HG03378 (cell line): ENCODE measurements at regions not wholly inside any gene's neighbourhood (a gene's known extent, or its start where the extent isn't known, plus 50 kb on each side); places are given as distances from the start of the nearest gene placed in this dataset.
"Not testable (repeated sequence)": the region's sequence is repeated elsewhere in the genome, so short reads cannot be mapped to it uniquely, and the experiment has no call there.

ENCODE experiments used
- ATAC-seq: cut with Tn5 transposase; IDR thresholded peaks from one replicate; pipeline ENCODE4 v1.9.1; 2021; ENCODE audit warnings: mild to moderate bottlenecking, moderate library complexity; ENCODE audit not compliant: unreplicated experiment

- no peak for ATAC-seq
Measured at GRCh38 chr3:144499001-144499930, 527.6 kb downstream of the DIPK2A start.

- ATAC-seq: no peak
Measured at GRCh38 chr3:144501467-144501866, 529.8 kb downstream of the DIPK2A start.

GRCh38 chr3:144502402-144502801 lies 530.8 kb downstream of the DIPK2A start:
- ATAC-seq: no peak

- not testable (repeated sequence) for ATAC-seq
Measured at GRCh38 chr3:144506375-144506774, 534.8 kb downstream of the DIPK2A start.

GRCh38 chr3:144511346-144511745 lies 539.7 kb downstream of the DIPK2A start:
- no peak for ATAC-seq

- no peak for ATAC-seq
Measured at GRCh38 chr3:144516026-144516425, 544.4 kb downstream of the DIPK2A start.

GRCh38 chr3:144516589-144516988 lies 545.0 kb downstream of the DIPK2A start:
- ATAC-seq: no peak

GRCh38 chr3:144521131-144521530 lies 549.5 kb downstream of the DIPK2A start:
- no peak for ATAC-seq

- ATAC-seq: no peak
Measured at GRCh38 chr3:144522456-144522855, 550.8 kb downstream of the DIPK2A start.

- ATAC-seq: no peak
Measured at GRCh38 chr3:144523396-144523795, 551.8 kb downstream of the DIPK2A start.

GRCh38 chr3:144524531-144524930 lies 552.9 kb downstream of the DIPK2A start:
- no peak for ATAC-seq

- ATAC-seq: no peak
Measured at GRCh38 chr3:144529566-144529965, 557.9 kb downstream of the DIPK2A start.

GRCh38 chr3:144544871-144545270 lies 573.2 kb downstream of the DIPK2A start:
- ATAC-seq: no peak

- ATAC-seq: no peak
Measured at GRCh38 chr3:144546539-144546938, 574.9 kb downstream of the DIPK2A start.

GRCh38 chr3:144548346-144548745 lies 576.7 kb downstream of the DIPK2A start:
- ATAC-seq: no peak

- ATAC-seq: no peak
Measured at GRCh38 chr3:144549166-144549565, 577.5 kb downstream of the DIPK2A start.

GRCh38 chr3:144552346-144553057 lies 580.9 kb downstream of the DIPK2A start:
- no peak for ATAC-seq

- ATAC-seq: no peak
Measured at GRCh38 chr3:144553301-144553700, 581.7 kb downstream of the DIPK2A start.

GRCh38 chr3:144554889-144555288 lies 583.3 kb downstream of the DIPK2A start:
- ATAC-seq: no peak

- peak; percentile 99 for ATAC-seq
Measured at GRCh38 chr3:144556392-144556791, 584.8 kb downstream of the DIPK2A start.

- ATAC-seq: no peak
Measured at GRCh38 chr3:144557515-144557914, 585.9 kb downstream of the DIPK2A start.

GRCh38 chr3:144564011-144564410 lies 592.4 kb downstream of the DIPK2A start:
- no peak for ATAC-seq
